GM03348 (cell line): ENCODE measurements at regions not wholly inside any gene's neighbourhood (a gene's known extent, or its start where the extent isn't known, plus 50 kb on each side); places are given as distances from the start of the nearest gene placed in this dataset.
"Not testable (repeated sequence)": the region's sequence is repeated elsewhere in the genome, so short reads cannot be mapped to it uniquely, and the experiment has no call there.

Experiments used
- DNase-seq: peaks from one replicate; pipeline ENCODE4 v3.0.0; 2012; ENCODE audit warnings: low spot score

DNA sequence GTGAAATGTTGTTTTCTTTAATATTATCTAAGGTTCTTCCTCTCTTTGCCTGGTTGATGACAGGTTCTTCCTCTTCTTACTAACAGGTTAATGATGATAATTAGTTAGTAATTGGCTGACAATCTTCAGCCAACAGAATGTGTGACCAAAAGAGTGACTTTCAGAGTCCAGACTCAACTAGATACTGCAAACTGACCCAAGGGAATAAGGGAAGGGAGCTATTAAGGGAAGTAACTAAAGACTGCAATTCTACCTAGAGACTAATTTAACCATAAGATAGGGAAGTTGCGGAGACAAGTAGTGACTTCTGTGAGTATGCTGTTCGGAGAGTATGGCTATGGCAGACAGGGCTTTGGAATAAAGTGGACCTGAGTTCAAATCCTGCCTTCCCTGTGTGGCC is 127.3 kb upstream of the TACR1 start:
- DNase-seq = no peak

DNA sequence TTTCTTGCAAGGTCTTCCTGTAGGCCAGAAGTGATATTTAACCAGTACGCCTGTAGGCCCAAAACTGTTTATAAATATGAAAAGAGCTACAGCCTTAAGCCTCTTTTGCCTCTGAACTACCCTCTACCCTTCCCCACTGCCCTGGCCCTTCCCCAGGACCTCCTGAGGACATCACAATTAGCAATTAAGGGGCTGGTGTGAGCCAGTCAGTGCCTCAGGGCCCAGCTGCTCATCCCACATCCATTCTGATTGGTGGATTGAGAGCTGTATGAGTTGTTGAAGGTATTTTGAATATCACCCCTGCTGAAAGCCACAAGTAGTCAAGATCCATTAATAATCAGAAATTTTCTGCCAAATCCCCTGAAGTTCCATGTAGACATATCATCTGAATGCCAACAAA is 126.3 kb upstream of the TACR1 start:
- no peak for DNase-seq

GRCh38 chr2:75324861-75325284 is 125.6 kb upstream of the TACR1 start:
- DNase-seq = no peak

- no peak for DNase-seq
Observed at GRCh38 chr2:75324141-75324540, 124.8 kb upstream of the TACR1 start.

DNA sequence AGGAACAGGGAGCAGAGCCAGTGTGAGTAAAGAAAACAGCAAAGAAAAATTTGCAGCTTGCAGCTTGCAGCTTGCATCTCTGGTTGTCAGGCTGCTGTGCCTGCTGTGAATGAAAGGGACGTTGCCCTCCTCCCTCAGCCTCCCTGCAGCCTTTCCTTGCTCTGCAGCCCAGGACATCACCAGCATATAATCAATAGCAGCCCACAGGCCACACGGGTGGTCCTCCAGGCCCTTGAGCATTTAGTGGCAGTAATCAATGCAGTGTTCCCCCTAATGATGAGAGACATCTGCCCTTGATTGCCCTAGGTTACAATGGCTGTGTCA is 122.2 kb upstream of the TACR1 start:
- DNase-seq = no peak

GRCh38 chr2:75320898-75321598 is 121.7 kb upstream of the TACR1 start:
- DNase-seq = no peak

- DNase-seq = no peak
Observed at GRCh38 chr2:75319951-75320350, 120.6 kb upstream of the TACR1 start.

DNA sequence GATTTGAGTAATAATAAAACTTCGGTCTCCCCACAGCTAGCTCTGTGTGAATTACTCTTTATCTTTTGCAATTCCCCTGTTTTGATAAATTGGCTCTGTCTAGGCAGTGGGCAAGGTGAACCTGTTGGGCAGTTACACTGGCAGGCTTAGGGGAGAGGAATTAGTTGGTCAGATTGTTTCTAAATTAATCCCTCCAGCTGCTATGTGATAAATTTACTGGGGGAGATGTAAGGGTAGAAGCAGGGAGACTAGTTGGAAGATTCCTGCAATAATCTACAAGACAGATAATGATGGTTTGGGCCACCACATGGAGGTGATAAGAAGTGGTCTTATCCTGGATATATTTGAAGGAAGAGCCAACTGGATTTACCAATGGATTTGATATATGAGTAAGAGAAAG is 118.5 kb upstream of the TACR1 start:
- DNase-seq = no peak

DNA sequence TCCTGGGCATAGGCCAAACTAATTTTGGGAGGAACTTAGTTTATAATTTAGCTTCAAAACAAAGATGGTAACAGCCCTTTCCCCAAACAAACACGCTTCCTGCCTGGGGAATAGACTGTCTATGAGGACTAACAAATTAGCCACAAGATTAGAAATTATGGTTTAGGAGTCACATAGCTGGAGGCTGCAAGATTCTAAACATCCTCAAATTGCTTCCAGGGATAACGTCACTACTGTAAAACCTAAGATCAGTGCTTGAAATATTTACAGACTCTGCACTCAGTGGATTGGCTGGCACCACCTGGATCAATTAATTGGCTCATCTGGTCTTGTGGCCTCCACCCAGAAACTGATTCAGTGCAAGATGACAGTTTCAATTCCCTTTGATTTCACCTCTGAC is 118.0 kb upstream of the TACR1 start:
- no peak for DNase-seq

- DNase-seq = no peak
Observed at GRCh38 chr2:75315436-75315835, 116.1 kb upstream of the TACR1 start.

DNA sequence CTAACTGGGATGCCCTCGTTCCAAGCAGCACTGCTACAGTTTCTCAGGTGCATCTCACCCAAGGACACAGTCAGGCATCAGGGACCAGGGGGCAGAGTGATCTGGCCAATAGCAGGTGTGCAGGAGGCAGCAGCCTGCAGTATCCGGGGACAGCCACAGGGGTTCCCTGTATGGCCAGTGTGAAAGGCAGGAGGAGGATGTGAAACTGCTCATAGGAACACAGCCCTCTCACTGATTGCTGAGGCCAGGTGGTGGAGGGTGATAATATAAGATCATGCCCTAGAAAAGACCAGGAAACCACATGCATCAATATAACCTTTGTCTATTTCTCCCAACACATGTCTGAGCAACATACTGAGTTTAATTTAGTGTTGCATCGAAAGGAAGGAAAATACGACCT is 112.7 kb upstream of the TACR1 start:
- DNase-seq = no peak

DNA sequence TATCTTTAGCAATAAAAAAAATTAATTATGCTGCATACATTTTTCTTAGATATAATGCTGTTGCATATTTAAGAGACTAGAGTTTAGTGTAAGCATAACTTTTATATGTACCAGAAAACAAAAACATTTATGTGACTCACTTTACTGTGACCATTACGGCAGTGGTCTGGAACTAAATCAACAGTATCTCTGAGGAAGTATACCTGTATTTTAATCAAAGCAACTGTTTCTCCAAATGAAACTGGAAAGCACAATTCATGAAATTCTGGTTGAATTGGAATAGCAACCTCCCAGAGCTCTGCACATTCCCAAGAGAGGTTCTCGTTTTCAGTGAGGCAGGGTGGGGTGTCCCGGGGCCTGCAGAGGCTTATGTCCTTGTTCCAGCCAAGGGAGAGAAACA is 112.2 kb upstream of the TACR1 start:
- DNase-seq = no peak

GRCh38 chr2:75310876-75311275 is 111.6 kb upstream of the TACR1 start:
- DNase-seq = peak; percentile 20

GRCh38 chr2:75309596-75310463 is 110.5 kb upstream of the TACR1 start:
- DNase-seq = peak; percentile 30

- no peak for DNase-seq
Observed at GRCh38 chr2:75303227-75303626, 103.9 kb upstream of the TACR1 start.

- no peak for DNase-seq
Observed at GRCh38 chr2:75294362-75294761, 95.0 kb upstream of the TACR1 start.

DNA sequence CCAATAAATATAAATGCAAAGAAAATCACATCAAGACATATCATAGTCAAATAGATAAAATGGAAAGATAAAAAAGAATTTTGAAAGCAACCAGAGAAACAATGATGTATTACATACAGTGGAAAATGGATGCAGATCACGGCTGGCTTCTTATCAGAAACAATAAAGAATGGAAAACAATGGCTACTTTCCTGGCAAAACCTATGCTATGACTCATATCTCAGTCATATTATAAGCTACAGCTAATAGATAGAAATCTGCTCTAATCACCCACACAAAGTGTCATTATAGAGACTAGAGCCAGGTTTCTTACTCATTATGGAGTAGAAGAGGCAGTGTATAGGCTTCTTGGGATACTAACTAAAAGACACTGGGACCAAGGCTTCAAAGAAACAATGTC is 93.5 kb upstream of the TACR1 start:
- peak; percentile 40 for DNase-seq

DNA sequence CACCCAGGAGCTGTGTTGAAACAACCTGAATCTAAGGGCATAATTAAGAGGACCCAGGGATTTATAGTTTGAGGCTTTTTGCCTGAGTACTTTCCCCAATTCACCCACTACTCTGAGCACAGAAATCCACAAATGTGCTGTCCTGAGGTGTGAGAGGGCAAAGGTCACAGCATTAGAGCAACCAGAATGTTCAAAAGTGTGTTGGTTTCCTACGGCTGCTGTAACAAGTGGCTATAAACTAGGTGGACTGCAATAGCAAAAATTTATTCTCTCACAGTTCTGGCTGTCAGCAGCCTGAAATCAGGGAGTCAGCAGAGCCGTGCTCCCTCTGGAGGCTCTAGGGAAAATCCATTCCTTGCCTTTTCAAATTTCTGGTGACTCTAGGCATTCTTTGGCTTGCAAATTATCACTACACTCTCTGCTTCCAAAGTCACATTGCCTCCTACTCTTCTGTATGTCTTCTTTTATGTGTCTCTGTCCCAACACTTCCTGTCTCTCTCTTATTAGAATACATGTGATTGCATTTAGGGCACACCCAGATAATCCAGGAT is 91.4 kb upstream of the TACR1 start:
- peak; percentile 44 for DNase-seq

GRCh38 chr2:75289771-75290170 is 90.5 kb upstream of the TACR1 start:
- peak; percentile 42 for DNase-seq

GRCh38 chr2:75289178-75289577 is 89.9 kb upstream of the TACR1 start:
- not testable (repeated sequence) for DNase-seq

GRCh38 chr2:75288760-75289159 is 89.4 kb upstream of the TACR1 start:
- DNase-seq = no peak

DNA sequence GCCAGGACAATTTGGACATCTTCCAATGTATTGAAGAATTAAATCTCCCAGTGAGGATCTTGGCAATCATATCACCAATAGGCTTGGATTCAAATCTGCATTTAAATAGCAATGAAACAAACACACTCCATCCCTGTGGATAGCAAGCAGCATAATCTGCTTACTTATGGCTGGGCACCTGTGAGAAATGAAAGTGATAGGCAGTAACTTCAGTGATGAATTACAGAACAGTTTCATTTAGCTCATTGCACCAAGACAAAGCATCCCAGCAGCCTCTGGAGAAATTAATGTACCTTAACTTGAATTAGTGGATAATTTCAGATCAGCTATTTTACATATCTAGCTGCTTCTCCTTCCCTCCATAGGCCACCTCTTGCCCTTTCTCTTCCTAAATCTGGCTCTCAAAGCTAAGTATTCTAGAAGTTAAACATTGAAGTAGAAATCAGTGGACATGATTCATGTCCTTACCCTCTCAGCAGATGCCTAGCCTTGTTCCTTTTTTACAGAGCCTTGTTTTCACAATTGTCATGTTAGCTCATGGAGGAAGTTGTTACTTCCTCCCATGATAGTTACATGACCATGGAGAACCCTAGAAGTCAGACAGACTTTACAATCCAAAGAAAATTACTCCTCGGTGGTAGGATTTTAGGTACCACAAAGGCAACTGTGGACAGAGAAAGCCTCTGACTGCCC is 88.5 kb upstream of the TACR1 start:
- DNase-seq = no peak

GRCh38 chr2:75284345-75284744 is 85.0 kb upstream of the TACR1 start:
- no peak for DNase-seq
